Left lung (tissue), 4 donors: ENCODE measurements at regions not wholly inside any gene's neighbourhood (a gene's known extent, or its start where the extent isn't known, plus 50 kb on each side); places are given as distances from the start of the nearest gene placed in this dataset.

ENCODE experiments used
- ATAC-seq: fragments of 200-7000 bp; cut with Tn5 transposase; one replicate; pipeline ENCODE4 v1.9.1; 2020; ENCODE audit warnings: moderate library complexity
- DNase-seq, 4 donors: peaks; one replicate each; pipeline ENCODE4 v3.0.0-alpha.2; 2013 to 2020
- H3K27ac ChIP-seq, 2 donors: fragments of 200-600 bp; sonication (generic) in 1 of 2; one replicate each; pipeline versions ENCODE4 v1.5.0 to v1.8.0; 2020 to 2021
- H3K27me3 ChIP-seq, 2 donors: fragments of 200-600 bp; sonication (generic) in 1 of 2; one replicate each; pipeline versions ENCODE4 v1.5.0 to v1.8.0; 2020 to 2021
- H3K36me3 ChIP-seq, 2 donors: fragments of 200-600 bp; sonication (generic) in 1 of 2; one replicate each; pipeline versions ENCODE4 v1.5.0 to v1.8.0; 2020 to 2021
- H3K4me1 ChIP-seq, 2 donors: fragments of 200-600 bp; one replicate each; pipeline ENCODE4 v1.8.0; 2021
- H3K4me3 ChIP-seq, 2 donors: fragments of 200-600 bp; sonication (generic) in 1 of 2; one replicate each; pipeline versions ENCODE4 v1.5.0 to v1.8.0; 2020 to 2021; ENCODE audit warnings: mild to moderate bottlenecking in 1 of 2
- H3K9me3 ChIP-seq, 2 donors: fragments of 200-600 bp; sonication (generic) in 1 of 2; one replicate each; pipeline versions ENCODE4 v1.5.0 to v1.8.0; 2020 to 2021
- intact Hi-C, 2 donors: fragments of 100-400 bp; cut with DNase I; formaldehyde crosslinking; loops; one replicate each; pipeline versions ENCODE4 v1.11.2 to v1.14.2; 2022
- TF ChIP-seq, protein P1 (sequence below), 2 donors: fragments of 200-600 bp; sonication (generic) in 1 of 2; IDR thresholded peaks; one replicate each; pipeline versions ENCODE4 v1.5.0 to v1.8.0; 2021; ENCODE audit warnings: antibody characterized with exemption in 2 of 2
- donor health status: DM: no; HTN: yes; CAD: no.
- donor health status: DM: no; HTN: no; CAD: no.

DNA sequence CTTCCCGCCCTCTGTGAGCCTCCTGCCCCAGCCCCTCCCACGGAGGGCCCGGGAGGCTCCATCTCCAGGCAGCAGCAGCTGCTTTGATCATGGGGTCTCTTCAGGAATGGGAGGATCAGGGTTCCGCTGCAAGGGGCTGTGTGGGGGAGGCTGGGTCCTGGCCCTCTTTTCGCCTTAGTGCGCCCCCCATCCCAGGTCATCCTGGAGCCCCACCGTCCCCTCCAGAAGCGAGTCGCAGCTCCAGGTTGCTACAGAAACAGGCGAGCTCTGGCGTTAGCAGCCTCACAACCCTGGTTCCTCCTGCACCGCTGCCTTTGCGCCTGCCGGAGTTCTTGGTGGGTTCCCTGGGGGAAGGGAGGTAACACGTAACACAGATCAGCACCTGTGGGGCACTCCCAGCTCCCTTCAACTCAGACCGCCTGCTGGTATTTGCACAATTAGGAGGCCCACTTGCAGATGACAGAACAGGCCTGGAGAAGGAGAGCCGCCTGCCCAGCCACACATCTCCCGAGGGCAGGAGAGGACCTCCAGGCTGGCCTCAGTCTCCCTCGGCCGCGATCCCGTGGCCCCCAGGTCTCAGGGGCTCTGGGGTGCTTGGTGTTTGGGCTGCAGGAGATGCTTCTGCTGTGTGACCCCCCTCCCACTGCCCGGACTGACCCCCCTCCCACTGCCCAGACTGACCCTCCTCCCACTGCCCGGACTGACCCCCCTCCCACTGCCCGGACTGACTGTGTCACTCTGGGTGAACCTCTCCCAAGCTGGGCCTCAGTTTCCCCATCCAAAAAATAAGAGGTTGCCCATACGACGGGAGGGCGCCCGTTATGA lies 64.2 kb upstream of the ADRA2C start:
- H3K27ac ChIP-seq, result no peak overlapping the region
- ATAC-seq, result no peak
- no peak overlapping the region for H3K4me3 ChIP-seq
- H3K9me3 ChIP-seq, result peaks cover 0 to under 1% of the 10 kb centered on the region in 2 donors
- no peaks in the 10 kb centered on the region for H3K4me1 ChIP-seq
- intact Hi-C loops, result no loop called here
- TF ChIP-seq, protein P1, sequence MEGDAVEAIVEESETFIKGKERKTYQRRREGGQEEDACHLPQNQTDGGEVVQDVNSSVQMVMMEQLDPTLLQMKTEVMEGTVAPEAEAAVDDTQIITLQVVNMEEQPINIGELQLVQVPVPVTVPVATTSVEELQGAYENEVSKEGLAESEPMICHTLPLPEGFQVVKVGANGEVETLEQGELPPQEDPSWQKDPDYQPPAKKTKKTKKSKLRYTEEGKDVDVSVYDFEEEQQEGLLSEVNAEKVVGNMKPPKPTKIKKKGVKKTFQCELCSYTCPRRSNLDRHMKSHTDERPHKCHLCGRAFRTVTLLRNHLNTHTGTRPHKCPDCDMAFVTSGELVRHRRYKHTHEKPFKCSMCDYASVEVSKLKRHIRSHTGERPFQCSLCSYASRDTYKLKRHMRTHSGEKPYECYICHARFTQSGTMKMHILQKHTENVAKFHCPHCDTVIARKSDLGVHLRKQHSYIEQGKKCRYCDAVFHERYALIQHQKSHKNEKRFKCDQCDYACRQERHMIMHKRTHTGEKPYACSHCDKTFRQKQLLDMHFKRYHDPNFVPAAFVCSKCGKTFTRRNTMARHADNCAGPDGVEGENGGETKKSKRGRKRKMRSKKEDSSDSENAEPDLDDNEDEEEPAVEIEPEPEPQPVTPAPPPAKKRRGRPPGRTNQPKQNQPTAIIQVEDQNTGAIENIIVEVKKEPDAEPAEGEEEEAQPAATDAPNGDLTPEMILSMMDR (IDR thresholded peaks at IDR 0.05), result no peak
- peak in 2 of 4 donors; percentile 19 to 51 for DNase-seq
- peaks cover 11 to 91% of the 10 kb centered on the region in 2 donors for H3K27me3 ChIP-seq
- no peaks in the 10 kb centered on the region for H3K36me3 ChIP-seq

DNA sequence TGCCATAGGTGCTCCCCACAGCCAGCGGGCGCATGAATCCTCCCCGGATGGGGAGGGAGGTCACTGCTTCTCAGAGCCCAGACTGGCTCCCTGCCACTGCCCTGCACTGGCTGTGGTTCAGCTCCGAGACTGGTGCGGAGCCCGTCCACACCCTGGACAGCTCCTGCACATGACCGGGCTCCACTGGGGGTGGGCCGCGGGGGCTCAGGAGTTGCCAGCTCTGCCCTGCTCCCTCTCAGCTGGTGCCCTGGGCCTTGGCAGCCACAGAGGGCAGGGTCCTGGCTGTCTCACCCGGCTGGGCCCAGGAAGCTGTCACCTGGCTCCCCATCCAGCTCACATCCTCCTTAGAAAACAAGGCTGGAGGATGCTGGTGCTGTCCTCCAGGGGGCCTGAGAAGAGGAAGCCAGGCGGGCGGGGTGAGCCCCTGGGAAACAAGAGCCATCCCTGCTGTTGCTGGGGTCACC lies 64.9 kb upstream of the ADRA2C start:
- Histone ChIP-seq H3K4me1 (no peaks in the 10 kb centered on the region), H3K4me3 (no peak overlapping the region), H3K36me3 (no peaks in the 10 kb centered on the region), H3K27ac (no peak overlapping the region), H3K9me3 (peaks cover 0 to 4% of the 10 kb centered on the region in 2 donors), H3K27me3 (peaks cover 11 to 87% of the 10 kb centered on the region in 2 donors)
- ATAC-seq, result no peak
- peak in 2 of 4 donors; percentile 22 to 62 for DNase-seq
- TF ChIP-seq, protein P1 (IDR thresholded peaks at IDR 0.05), result no peak
- intact Hi-C loops, result no loop called here

DNA sequence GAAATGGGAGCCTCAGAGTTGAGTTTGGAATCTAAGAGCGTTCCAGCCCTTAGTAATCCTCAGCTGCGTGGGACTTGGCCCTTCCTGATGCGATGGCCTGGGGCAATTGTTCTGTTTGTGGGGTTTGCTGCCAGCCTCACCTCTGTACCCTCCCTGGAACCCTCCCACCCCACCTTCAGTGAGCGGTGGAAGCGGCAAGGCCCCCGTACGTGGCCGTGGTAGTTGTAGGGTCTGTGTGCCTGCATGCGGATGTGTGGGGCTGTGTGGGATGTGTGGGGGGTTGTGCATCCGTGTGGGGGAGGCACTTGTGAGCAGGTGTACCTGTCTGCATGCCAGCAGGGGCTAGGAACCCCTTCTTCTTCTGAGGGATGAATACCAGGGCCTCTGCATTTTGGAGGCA lies 65.4 kb upstream of the ADRA2C start:
- ATAC-seq (no peak), DNase-seq (peak in 1 of 4 donors; percentile 46)
- TF ChIP-seq, protein P1 (IDR thresholded peaks at IDR 0.05), result no peak
- H3K27me3 ChIP-seq, result peaks cover 11 to 86% of the 10 kb centered on the region in 2 donors
- no peak overlapping the region for H3K27ac ChIP-seq
- H3K36me3 ChIP-seq, result no peaks in the 10 kb centered on the region
- no peak overlapping the region for H3K4me3 ChIP-seq
- peaks cover 0 to 4% of the 10 kb centered on the region in 2 donors for H3K9me3 ChIP-seq
- intact Hi-C loops, result no loop called here
- no peaks in the 10 kb centered on the region for H3K4me1 ChIP-seq

DNA sequence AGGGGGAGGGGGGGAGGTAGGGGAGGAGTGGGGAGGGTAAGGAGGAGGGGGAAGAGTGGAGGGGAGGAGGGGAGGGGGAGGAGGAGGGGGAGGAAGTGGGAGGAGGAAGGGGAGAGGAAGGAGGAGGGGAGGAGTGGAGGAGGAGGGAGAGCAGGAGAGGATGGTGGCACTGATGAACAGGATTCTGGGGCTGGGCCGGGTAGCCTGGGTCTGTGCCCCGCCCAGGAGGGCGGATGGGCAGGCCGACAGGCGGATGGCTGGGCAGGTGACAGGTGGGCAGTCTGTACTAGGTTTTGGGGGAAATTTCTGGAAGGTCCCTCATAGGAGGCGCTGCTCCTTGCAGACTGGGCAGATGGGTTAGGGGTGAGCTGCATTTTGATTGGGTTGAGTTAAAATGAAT lies 66.0 kb upstream of the ADRA2C start:
- no peaks in the 10 kb centered on the region for H3K4me1 ChIP-seq
- peaks cover 11 to 81% of the 10 kb centered on the region in 2 donors for H3K27me3 ChIP-seq
- DNase-seq (peak in 1 of 4 donors; percentile 37), ATAC-seq (no peak)
- no peaks in the 10 kb centered on the region for H3K36me3 ChIP-seq
- intact Hi-C loops, result no loop called here
- H3K27ac ChIP-seq, result no peak overlapping the region
- peaks cover 0 to 4% of the 10 kb centered on the region in 2 donors for H3K9me3 ChIP-seq
- H3K4me3 ChIP-seq, result no peak overlapping the region
- TF ChIP-seq, protein P1 (IDR thresholded peaks at IDR 0.05), result no peak

DNA sequence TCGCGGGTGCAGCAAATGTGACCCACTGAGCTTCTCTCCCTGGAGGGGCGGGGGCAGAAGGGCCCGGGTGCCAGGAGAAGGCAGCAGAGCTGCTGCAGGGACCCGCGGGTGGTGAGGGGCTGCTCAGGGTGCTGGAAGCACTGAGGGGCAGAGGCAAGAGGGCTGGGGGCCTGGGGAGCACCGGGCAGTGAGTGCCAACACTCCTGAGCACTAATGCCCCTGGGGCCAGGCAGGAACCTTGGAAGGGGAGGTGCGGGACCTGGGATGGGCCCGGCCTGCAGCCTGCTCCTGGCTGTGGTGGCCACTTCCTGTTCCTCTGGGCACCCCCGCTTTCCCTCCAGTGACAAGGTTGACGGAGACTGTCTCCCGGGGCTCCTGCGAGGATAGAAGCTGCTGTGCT lies 66.5 kb upstream of the ADRA2C start:
- no peak for ATAC-seq
- TF ChIP-seq, protein P1 (IDR thresholded peaks at IDR 0.05), result no peak
- Histone ChIP-seq H3K4me3 (no peak overlapping the region), H3K4me1 (no peaks in the 10 kb centered on the region), H3K27me3 (peaks cover 11 to 76% of the 10 kb centered on the region in 2 donors), H3K27ac (no peak overlapping the region), H3K36me3 (no peaks in the 10 kb centered on the region), H3K9me3 (peaks cover 0 to 4% of the 10 kb centered on the region in 2 donors)
- peak in 1 of 4 donors; percentile 55 for DNase-seq
- intact Hi-C loops, result no loop called here
